ENCODE measurements at regions not wholly inside any gene's neighbourhood (a gene's known extent, or its start where the extent isn't known, plus 50 kb on each side); places are given as distances from the start of the nearest gene placed in this dataset.

DNA sequence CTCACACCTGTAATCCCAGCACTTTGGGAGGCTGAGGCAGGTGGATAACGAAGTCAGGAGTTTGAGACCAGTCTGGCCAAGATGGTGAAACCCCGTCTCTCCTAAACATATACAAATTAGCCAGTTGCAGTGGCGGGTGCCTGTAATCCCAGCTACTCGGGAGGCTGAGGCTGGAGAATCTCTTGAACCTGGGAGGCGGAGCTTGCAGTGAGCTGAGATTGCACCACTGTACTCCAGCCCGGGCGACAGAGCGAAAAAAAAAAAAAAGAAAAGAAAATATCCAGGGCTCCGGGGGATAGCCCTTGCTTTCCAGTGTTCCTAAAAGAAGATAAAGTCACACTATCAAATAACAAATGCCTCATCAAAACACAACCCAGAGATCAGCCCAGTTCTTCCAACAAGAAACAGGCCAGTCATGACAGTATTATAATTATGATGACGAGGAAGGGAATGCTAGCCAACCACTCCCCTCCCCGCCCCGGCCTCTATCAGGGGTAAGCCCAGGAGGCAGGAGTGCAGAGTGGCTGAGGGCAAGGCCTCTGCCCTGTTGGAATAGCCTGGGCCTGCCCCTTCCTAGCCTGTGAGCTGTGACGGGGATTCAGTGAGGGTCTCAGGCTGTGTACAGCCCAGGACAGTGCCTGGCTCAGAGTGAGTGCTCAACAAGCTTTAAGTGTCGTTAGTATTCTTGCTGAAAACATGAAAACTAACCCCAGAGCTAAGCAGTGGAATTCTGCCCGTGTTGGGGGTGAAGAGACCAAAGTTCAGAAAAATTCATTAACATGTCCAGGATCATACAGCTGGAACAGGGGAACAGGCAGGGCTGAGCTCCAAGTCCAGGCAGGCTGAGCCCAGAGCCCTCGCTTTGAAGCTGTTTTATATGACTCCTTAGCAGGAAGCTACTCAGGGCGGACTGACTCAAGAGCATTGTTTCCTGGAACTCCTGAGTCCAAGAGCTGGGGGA lies 54.3 kb downstream of the FAM241B start (continued):
- TF ChIP-seq YEATS2 (CRISPR knock-in tag; IDR thresholded peaks at IDR 0.05; ENCODE audit: borderline replicate concordance) (no peak), PHF20 (CRISPR knock-in tag; IDR thresholded peaks at IDR 0.05) (no peak), POLR2A (IDR thresholded peaks at IDR 0.05; ENCODE audit: insufficient read depth in 1 of 2, low read depth in 2 of 2, low read length in 2 of 2) (peak in 1 of 2 experiments; percentile 19; a peak in 1 of 4 replicates), HNF4G (IDR thresholded peaks at IDR 0.05; ENCODE audit: borderline replicate concordance, low read depth, low read length) (peak; percentile 52; the same call in 1 of the 2 replicates), HNF4G (CRISPR knock-in tag; IDR thresholded peaks at IDR 0.05; ENCODE audit: borderline replicate concordance, low read depth) (no peak), BRF2 (CRISPR knock-in tag; IDR thresholded peaks at IDR 0.05) (no peak), ZNF605 (CRISPR knock-in tag; IDR thresholded peaks at IDR 0.05) (0 out of 2 replicates have a peak, but pooled peaks have one; percentile 23), TFAP4 (IDR thresholded peaks at IDR 0.05; ENCODE audit: borderline replicate concordance, low read depth) (peak; percentile 55; the same call in 1 of the 2 replicates), ZFY (CRISPR knock-in tag; IDR thresholded peaks at IDR 0.05) (peak; percentile 48; the same call in 1 of the 2 replicates), ZFP36L2 (CRISPR knock-in tag; IDR thresholded peaks at IDR 0.05) (no peak), GATAD2A (CRISPR knock-in tag; IDR thresholded peaks at IDR 0.05) (peak; percentile 17; the same call in 1 of the 2 replicates), ATF6 (CRISPR knock-in tag; conservative IDR thresholded peaks at IDR 0.05) (no peak), ZBTB42 (CRISPR knock-in tag; IDR thresholded peaks at IDR 0.05) (no peak), ZNF207 (IDR thresholded peaks at IDR 0.05; ENCODE audit: borderline replicate concordance) (no peak), TCF7L2 (IDR thresholded peaks at IDR 0.05; ENCODE audit: low read depth, low read length) (no peak), ZNF710 (CRISPR knock-in tag; IDR thresholded peaks at IDR 0.05; ENCODE audit: borderline replicate concordance) (0 out of 2 replicates have a peak, but pooled peaks have one; percentile 18), ASH2L (IDR thresholded peaks at IDR 0.05; ENCODE audit: insufficient read length, low read depth, low read length) (peak; percentile 85)
- TF ChIP-seq, protein P1, sequence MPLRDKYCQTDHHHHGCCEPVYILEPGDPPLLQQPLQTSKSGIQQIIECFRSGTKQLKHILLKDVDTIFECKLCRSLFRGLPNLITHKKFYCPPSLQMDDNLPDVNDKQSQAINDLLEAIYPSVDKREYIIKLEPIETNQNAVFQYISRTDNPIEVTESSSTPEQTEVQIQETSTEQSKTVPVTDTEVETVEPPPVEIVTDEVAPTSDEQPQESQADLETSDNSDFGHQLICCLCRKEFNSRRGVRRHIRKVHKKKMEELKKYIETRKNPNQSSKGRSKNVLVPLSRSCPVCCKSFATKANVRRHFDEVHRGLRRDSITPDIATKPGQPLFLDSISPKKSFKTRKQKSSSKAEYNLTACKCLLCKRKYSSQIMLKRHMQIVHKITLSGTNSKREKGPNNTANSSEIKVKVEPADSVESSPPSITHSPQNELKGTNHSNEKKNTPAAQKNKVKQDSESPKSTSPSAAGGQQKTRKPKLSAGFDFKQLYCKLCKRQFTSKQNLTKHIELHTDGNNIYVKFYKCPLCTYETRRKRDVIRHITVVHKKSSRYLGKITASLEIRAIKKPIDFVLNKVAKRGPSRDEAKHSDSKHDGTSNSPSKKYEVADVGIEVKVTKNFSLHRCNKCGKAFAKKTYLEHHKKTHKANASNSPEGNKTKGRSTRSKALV (CRISPR knock-in tag; IDR thresholded peaks at IDR 0.05): no peak
- TF ChIP-seq, protein P2, sequence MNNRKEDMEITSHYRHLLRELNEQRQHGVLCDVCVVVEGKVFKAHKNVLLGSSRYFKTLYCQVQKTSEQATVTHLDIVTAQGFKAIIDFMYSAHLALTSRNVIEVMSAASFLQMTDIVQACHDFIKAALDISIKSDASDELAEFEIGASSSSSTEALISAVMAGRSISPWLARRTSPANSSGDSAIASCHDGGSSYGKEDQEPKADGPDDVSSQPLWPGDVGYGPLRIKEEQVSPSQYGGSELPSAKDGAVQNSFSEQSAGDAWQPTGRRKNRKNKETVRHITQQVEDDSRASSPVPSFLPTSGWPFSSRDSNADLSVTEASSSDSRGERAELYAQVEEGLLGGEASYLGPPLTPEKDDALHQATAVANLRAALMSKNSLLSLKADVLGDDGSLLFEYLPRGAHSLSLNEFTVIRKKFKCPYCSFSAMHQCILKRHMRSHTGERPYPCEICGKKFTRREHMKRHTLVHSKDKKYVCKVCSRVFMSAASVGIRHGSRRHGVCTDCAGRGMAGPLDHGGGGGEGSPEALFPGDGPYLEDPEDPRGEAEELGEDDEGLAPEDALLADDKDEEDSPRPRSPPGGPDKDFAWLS (CRISPR knock-in tag; IDR thresholded peaks at IDR 0.05; ENCODE audit: borderline replicate concordance): no peak
